KOPT-K1 (cell line): ENCODE measurements at regions not wholly inside any gene's neighbourhood (a gene's known extent, or its start where the extent isn't known, plus 50 kb on each side); places are given as distances from the start of the nearest gene placed in this dataset.
"Not testable (repeated sequence)": the region's sequence is repeated elsewhere in the genome, so short reads cannot be mapped to it uniquely, and the experiment has no call there.

Source experiments
- H3K27ac ChIP-seq: fragments of 200-600 bp; sonication (generic); 2 replicates; pipeline ENCODE4 v1.5.1; 2016; ENCODE audit warnings: antibody characterized with exemption, mild to moderate bottlenecking, low read depth, low read length; ENCODE audit not compliant: poor library complexity, severe bottlenecking
- H3K36me3 ChIP-seq: fragments of 200-600 bp; sonication (generic); 2 replicates; pipeline ENCODE4 v1.5.1; 2017; ENCODE audit warnings: antibody characterized with exemption, mild to moderate bottlenecking, low read length, moderate library complexity; ENCODE audit not compliant: insufficient read depth
- H3K9me3 ChIP-seq: fragments of 200-600 bp; sonication (generic); 2 replicates; pipeline ENCODE4 v1.5.1; 2017; ENCODE audit warnings: antibody characterized with exemption, low read length, mild to moderate bottlenecking; ENCODE audit not compliant: insufficient read depth, poor library complexity, severe bottlenecking

- not testable (repeated sequence) for H3K27ac ChIP-seq, H3K9me3 ChIP-seq
These were observed 171.0 kb downstream of the LAT start for GRCh38 chr16:29155866-29156200.

GRCh38 chr16:29155131-29155865 is 170.4 kb downstream of the LAT start:
- H3K36me3 ChIP-seq, H3K9me3 ChIP-seq: not testable (repeated sequence)
- H3K27ac ChIP-seq: peak overlapping the region; percentile 31

More at GRCh38 chr16:29155866-29156200, 171.0 kb downstream of the LAT start:
- H3K36me3 ChIP-seq: not testable (repeated sequence)

- Histone ChIP-seq H3K27ac (peak overlapping the region; percentile 31), H3K9me3 (no peaks in the 10 kb centered on the region), H3K36me3 (no peaks in the 10 kb centered on the region)
These were observed 169.8 kb downstream of the LAT start for GRCh38 chr16:29154676-29155121.

GRCh38 chr16:29154088-29154487 is 169.2 kb downstream of the LAT start:
- no peaks in the 10 kb centered on the region for H3K9me3 ChIP-seq
- H3K27ac ChIP-seq: peak overlapping the region; percentile 90
- H3K36me3 ChIP-seq: no peaks in the 10 kb centered on the region

- not testable (repeated sequence) for H3K9me3 ChIP-seq, H3K36me3 ChIP-seq
- H3K27ac ChIP-seq: peak overlapping the region; percentile 90
These were observed 168.5 kb downstream of the LAT start for GRCh38 chr16:29153307-29153706.

- not testable (repeated sequence) for H3K36me3 ChIP-seq, H3K9me3 ChIP-seq
- H3K27ac ChIP-seq: peak overlapping the region; percentile 90
These were observed 167.7 kb downstream of the LAT start for GRCh38 chr16:29152544-29153031.

- H3K9me3 ChIP-seq: no peaks in the 10 kb centered on the region
- peak overlapping the region; percentile 90 for H3K27ac ChIP-seq
- H3K36me3 ChIP-seq: no peaks in the 10 kb centered on the region
These were observed 166.5 kb downstream of the LAT start for GRCh38 chr16:29151317-29151716.

- not testable (repeated sequence) for H3K36me3 ChIP-seq, H3K9me3 ChIP-seq
- peak overlapping the region; percentile 94 for H3K27ac ChIP-seq
These were observed 165.1 kb downstream of the LAT start for GRCh38 chr16:29149912-29150311.

- peak overlapping the region; percentile 94 for H3K27ac ChIP-seq
- no peaks in the 10 kb centered on the region for H3K36me3 ChIP-seq
- H3K9me3 ChIP-seq: no peaks in the 10 kb centered on the region
These were observed 164.0 kb downstream of the LAT start for GRCh38 chr16:29148867-29149272.

GRCh38 chr16:29148131-29148691 is 163.4 kb downstream of the LAT start:
- peak overlapping the region; percentile 94 for H3K27ac ChIP-seq
- H3K9me3 ChIP-seq: no peaks in the 10 kb centered on the region
- H3K36me3 ChIP-seq: no peaks in the 10 kb centered on the region

GRCh38 chr16:29147710-29148109 is 162.9 kb downstream of the LAT start:
- H3K36me3 ChIP-seq, H3K9me3 ChIP-seq: not testable (repeated sequence)
- H3K27ac ChIP-seq: peak overlapping the region; percentile 94

- H3K36me3 ChIP-seq, H3K9me3 ChIP-seq: not testable (repeated sequence)
- H3K27ac ChIP-seq: peak overlapping the region; percentile 94
These were observed 162.2 kb downstream of the LAT start for GRCh38 chr16:29146808-29147643.

GRCh38 chr16:29146266-29146665 is 161.4 kb downstream of the LAT start:
- no peaks in the 10 kb centered on the region for H3K9me3 ChIP-seq
- no peak overlapping the region for H3K27ac ChIP-seq
- H3K36me3 ChIP-seq: no peaks in the 10 kb centered on the region

GRCh38 chr16:29145486-29146225 is 160.8 kb downstream of the LAT start:
- H3K36me3 ChIP-seq, H3K9me3 ChIP-seq, H3K27ac ChIP-seq: not testable (repeated sequence)

- not testable (repeated sequence) for H3K27ac ChIP-seq, H3K36me3 ChIP-seq, H3K9me3 ChIP-seq
These were observed 160.2 kb downstream of the LAT start for GRCh38 chr16:29145086-29145485.
